Tibial artery (tissue), 4 donors: ENCODE measurements at regions not wholly inside any gene's neighbourhood (a gene's known extent, or its start where the extent isn't known, plus 50 kb on each side); places are given as distances from the start of the nearest gene placed in this dataset.

Source experiments
- DNase-seq, 2 donors: peaks; one replicate each; pipeline ENCODE4 v3.0.0-alpha.2; 2019
- H3K27ac ChIP-seq, 2 donors: fragments of 200-600 bp; sonication (generic) in 1 of 2; 1 replicate in 1 of 2; 2 replicates in 1 of 2; pipeline ENCODE4 v1.5.1; 2018 to 2019; ENCODE audit warnings: mild to moderate bottlenecking in 1 of 2
- H3K27me3 ChIP-seq, 2 donors: fragments of 200-600 bp; sonication (generic) in 1 of 2; one replicate each; pipeline versions ENCODE4 v1.5.1 to v1.6.0; 2016 to 2019
- H3K36me3 ChIP-seq, 3 donors: fragments of 200-600 bp; sonication (generic) in 2 of 3; one replicate each; pipeline ENCODE4 v1.5.1; 2016 to 2019; ENCODE audit warnings: mild to moderate bottlenecking in 2 of 3
- H3K4me1 ChIP-seq, 4 donors: fragments of 200-600 bp; sonication (generic) in 2 of 4; 1 replicate in 3 of 4; 2 replicates in 1 of 4; pipeline ENCODE4 v1.5.1; 2016 to 2019
- H3K4me3 ChIP-seq, 2 donors: fragments of 200-600 bp; sonication (generic) in 1 of 2; 1 replicate in 1 of 2; 2 replicates in 1 of 2; pipeline ENCODE4 v1.5.1; 2018 to 2019; ENCODE audit warnings: mild to moderate bottlenecking in 2 of 2
- H3K9me3 ChIP-seq, 3 donors: fragments of 200-600 bp; sonication (generic) in 1 of 3; one replicate each; pipeline ENCODE4 v1.5.1; 2016 to 2019
- intact Hi-C: fragments of 100-400 bp; cut with DNase I; formaldehyde crosslinking; loops from one replicate; pipeline ENCODE4 v1.15.0; 2023; ENCODE audit warnings: low total_unique reads
- TF ChIP-seq, protein P1 (sequence below), 2 experiments: fragments of 200-600 bp in 1 of 2; fragments of 450-650 bp in 1 of 2; IDR thresholded peaks; one replicate each; pipeline ENCODE4 v1.5.1; 2017 to 2019; ENCODE audit warnings: antibody characterized with exemption in 2 of 2, mild to moderate bottlenecking in 1 of 2, moderate library complexity in 1 of 2

DNA sequence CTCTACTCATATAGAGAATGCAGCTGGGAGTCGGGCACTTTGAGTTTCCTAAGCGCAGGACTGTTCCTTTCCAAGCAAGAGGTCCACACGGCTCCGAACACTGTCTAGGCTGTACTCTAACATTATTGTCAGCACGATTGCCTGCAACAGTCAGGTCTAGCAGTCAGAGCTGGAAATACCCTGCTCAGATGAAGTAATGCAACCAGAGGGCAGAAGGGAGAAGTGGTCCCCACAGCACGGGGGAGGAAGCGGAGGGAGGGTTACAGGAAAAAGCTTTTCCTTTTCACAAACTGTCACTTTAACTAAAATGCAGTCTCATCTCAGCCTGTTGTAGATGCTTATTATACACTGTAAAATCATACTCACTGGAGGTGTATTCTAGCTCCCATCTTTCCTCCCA lies 98.9 kb upstream of the SLC44A3 start:
- no peaks in the 10 kb centered on the region for H3K9me3 ChIP-seq
- H3K27me3 ChIP-seq, result no peaks in the 10 kb centered on the region
- intact Hi-C loops, result no loop called here
- no peaks in the 10 kb centered on the region for H3K36me3 ChIP-seq
- no peak for DNase-seq
- no peak overlapping the region for H3K4me3 ChIP-seq
- H3K4me1 ChIP-seq, result no peaks in the 10 kb centered on the region
- H3K27ac ChIP-seq, result no peak overlapping the region
- TF ChIP-seq, protein P1, sequence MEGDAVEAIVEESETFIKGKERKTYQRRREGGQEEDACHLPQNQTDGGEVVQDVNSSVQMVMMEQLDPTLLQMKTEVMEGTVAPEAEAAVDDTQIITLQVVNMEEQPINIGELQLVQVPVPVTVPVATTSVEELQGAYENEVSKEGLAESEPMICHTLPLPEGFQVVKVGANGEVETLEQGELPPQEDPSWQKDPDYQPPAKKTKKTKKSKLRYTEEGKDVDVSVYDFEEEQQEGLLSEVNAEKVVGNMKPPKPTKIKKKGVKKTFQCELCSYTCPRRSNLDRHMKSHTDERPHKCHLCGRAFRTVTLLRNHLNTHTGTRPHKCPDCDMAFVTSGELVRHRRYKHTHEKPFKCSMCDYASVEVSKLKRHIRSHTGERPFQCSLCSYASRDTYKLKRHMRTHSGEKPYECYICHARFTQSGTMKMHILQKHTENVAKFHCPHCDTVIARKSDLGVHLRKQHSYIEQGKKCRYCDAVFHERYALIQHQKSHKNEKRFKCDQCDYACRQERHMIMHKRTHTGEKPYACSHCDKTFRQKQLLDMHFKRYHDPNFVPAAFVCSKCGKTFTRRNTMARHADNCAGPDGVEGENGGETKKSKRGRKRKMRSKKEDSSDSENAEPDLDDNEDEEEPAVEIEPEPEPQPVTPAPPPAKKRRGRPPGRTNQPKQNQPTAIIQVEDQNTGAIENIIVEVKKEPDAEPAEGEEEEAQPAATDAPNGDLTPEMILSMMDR (IDR thresholded peaks at IDR 0.05), result no peak

DNA sequence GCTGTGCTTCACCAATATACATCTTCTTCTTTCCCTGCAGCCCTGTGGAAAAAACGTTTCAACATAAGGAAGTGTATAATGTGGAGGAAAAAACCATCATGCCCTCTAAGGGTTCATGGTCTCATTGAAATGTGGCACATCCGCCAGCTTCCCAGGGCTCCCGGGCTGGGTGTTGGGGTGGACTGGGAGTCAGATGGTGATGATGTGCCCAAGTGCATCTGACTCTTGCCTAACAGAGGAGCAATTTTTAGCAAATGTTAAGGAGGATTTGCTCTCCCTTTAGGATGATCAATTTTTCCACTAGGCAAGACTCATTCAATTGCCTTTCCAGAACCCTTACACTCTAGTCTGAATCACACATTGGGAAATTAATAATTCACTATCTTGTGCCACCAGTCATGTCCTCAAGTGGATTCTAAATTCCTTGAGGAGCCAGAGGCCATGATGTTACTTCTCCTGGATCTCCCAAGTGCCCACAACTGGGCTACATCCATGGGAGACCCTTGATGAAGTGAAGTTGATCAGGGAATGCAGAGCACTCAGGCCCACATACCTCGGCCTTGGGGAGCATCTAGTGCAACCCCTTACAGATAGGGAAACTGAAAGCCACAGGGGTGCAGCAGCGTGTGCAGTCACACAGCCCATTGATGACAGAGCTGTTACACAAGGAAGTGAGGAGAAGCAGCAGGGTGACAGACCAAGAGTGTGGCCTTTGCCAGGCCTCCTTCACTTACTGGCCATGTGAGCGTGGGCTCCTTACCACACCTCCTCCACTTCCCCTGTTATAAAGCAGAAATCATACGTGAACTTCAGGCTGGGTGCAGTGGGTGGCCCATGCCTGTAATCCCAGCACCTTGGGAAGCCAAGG lies 100.0 kb upstream of the SLC44A3 start:
- Histone ChIP-seq H3K27me3 (no peaks in the 10 kb centered on the region), H3K27ac (no peak overlapping the region), H3K4me3 (no peak overlapping the region), H3K9me3 (no peaks in the 10 kb centered on the region), H3K36me3 (no peaks in the 10 kb centered on the region), H3K4me1 (no peaks in the 10 kb centered on the region)
- TF ChIP-seq, protein P1 (IDR thresholded peaks at IDR 0.05), result no peak
- intact Hi-C loops, result no loop called here
- DNase-seq, result no peak

DNA sequence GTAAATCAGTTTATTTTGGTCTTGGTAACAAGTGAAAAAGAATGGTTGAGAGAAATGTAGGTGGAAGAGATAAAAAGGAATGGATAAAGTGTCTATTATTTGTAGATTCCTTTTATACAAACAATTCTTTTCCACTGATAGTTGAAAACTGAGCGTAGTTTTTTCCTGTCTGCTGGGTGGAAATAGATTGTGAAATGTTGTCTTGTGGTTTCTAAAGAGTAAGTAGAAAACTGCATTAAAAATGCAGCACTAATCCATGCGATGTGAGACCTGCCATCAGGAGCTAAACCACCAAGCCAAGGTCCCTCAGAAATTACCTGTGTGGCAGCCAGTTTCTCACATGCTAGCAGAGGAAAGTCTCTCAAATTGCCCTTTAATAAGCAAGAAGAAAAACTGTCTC lies 103.2 kb upstream of the SLC44A3 start:
- H3K27ac ChIP-seq, result no peak overlapping the region

DNA sequence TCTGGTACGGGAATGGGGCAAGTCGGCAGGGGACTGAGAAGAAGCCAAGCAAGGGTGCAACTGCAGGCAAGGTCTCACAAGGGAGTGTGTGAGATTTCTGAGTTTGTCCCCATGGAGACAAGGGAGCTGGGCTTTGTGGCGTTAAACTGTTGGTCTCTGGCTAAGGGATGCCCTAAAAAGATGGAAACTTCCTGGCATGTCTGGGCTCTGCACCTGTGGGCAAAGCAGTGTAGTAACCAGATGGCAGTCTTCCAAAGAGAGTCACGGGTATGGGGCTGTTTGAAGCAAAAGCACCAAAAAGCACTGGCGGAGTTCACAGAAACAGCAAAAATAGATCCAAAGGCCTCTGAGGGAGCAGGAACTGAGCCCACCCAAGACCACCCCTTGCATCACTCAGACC lies 104.8 kb upstream of the SLC44A3 start:
- H3K27ac ChIP-seq, result no peak overlapping the region
- no peaks in the 10 kb centered on the region for H3K4me1 ChIP-seq
- H3K9me3 ChIP-seq, result no peaks in the 10 kb centered on the region
- no peak overlapping the region for H3K4me3 ChIP-seq
- TF ChIP-seq, protein P1 (IDR thresholded peaks at IDR 0.05), result no peak
- H3K27me3 ChIP-seq, result no peaks in the 10 kb centered on the region
- no peak for DNase-seq
- intact Hi-C loops, result no loop called here
- H3K36me3 ChIP-seq, result no peaks in the 10 kb centered on the region

More for the DNA sequence above, 103.2 kb upstream of the SLC44A3 start:
- no peaks in the 10 kb centered on the region for H3K9me3 ChIP-seq
- H3K4me3 ChIP-seq, result no peak overlapping the region
- intact Hi-C loops, result no loop called here
- H3K4me1 ChIP-seq, result no peaks in the 10 kb centered on the region
- TF ChIP-seq, protein P1 (IDR thresholded peaks at IDR 0.05), result no peak
- no peaks in the 10 kb centered on the region for H3K27me3 ChIP-seq
- H3K36me3 ChIP-seq, result no peaks in the 10 kb centered on the region
- no peak for DNase-seq

DNA sequence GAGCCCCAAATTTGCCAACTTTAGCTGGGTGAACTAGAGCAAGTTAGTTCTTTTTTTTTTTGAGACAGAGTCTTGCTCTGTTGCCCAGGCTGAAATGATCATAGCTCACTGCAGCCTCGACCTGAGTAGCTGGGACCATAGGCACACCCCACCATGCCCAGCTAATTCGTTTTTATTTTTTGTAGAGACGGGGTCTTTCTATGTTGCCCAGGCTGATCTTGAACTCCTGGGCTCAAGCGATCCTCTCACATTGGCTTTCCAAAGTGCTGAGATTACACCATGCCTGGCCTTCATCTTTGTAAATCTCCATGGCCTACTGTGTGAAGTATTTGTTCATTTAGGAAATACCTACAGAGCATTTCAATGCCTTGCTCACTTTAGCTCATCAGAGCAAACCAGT lies 105.6 kb upstream of the SLC44A3 start:
- no peak for DNase-seq
- Histone ChIP-seq H3K4me1 (no peaks in the 10 kb centered on the region), H3K9me3 (no peaks in the 10 kb centered on the region), H3K4me3 (no peak overlapping the region), H3K27me3 (no peaks in the 10 kb centered on the region), H3K27ac (no peak overlapping the region), H3K36me3 (no peaks in the 10 kb centered on the region)
- TF ChIP-seq, protein P1 (IDR thresholded peaks at IDR 0.05), result no peak
- intact Hi-C loops, result no loop called here
